Daoy (cell line): ENCODE measurements at regions not wholly inside any gene's neighbourhood (a gene's known extent, or its start where the extent isn't known, plus 50 kb on each side); places are given as distances from the start of the nearest gene placed in this dataset.
A peak's percentile ranks its signal among the peaks of the same experiment; 100 is the strongest.

Experiments
- DNase-seq: peaks from one replicate; pipeline ENCODE4 v3.0.0-alpha.2; 2015; ENCODE audit warnings: low read depth

GRCh38 chr4:170305627-170306026 is 215.9 kb upstream of the AADAT start:
- no peak for DNase-seq

- DNase-seq, result no peak
Observed at GRCh38 chr4:170281027-170281426, 191.3 kb upstream of the AADAT start.

GRCh38 chr4:170278460-170278859 is 188.7 kb upstream of the AADAT start:
- DNase-seq, result no peak

GRCh38 chr4:170274616-170275015 is 184.9 kb upstream of the AADAT start:
- no peak for DNase-seq

GRCh38 chr4:170272959-170273358 is 183.2 kb upstream of the AADAT start:
- DNase-seq, result no peak

- DNase-seq, result no peak
Observed at GRCh38 chr4:170271723-170272122, 182.0 kb upstream of the AADAT start.

GRCh38 chr4:170270628-170271027 is 180.9 kb upstream of the AADAT start:
- no peak for DNase-seq

GRCh38 chr4:170269950-170270349 is 180.2 kb upstream of the AADAT start:
- DNase-seq, result no peak

GRCh38 chr4:170259631-170260153 is 169.9 kb upstream of the AADAT start:
- DNase-seq, result peak; percentile 1

GRCh38 chr4:170256807-170257206 is 167.1 kb upstream of the AADAT start:
- no peak for DNase-seq

- DNase-seq, result no peak
Observed at GRCh38 chr4:170248576-170248975, 158.8 kb upstream of the AADAT start.

GRCh38 chr4:170248029-170248428 is 158.3 kb upstream of the AADAT start:
- no peak for DNase-seq

- DNase-seq, result no peak
Observed at GRCh38 chr4:170247596-170247995, 157.8 kb upstream of the AADAT start.

GRCh38 chr4:170243662-170244288 is 154.0 kb upstream of the AADAT start:
- DNase-seq, result no peak

- DNase-seq, result no peak
Observed at GRCh38 chr4:170242471-170242870, 152.7 kb upstream of the AADAT start.

GRCh38 chr4:170234800-170235199 is 145.0 kb upstream of the AADAT start:
- no peak for DNase-seq

- DNase-seq, result no peak
Observed at GRCh38 chr4:170231377-170231776, 141.6 kb upstream of the AADAT start.

- DNase-seq, result no peak
Observed at GRCh38 chr4:170230242-170230641, 140.5 kb upstream of the AADAT start.

- no peak for DNase-seq
Observed at GRCh38 chr4:170229006-170229405, 139.2 kb upstream of the AADAT start.

GRCh38 chr4:170227928-170228327 is 138.2 kb upstream of the AADAT start:
- no peak for DNase-seq

GRCh38 chr4:170226288-170226687 is 136.5 kb upstream of the AADAT start:
- DNase-seq, result no peak

GRCh38 chr4:170214731-170215130 is 125.0 kb upstream of the AADAT start:
- no peak for DNase-seq

GRCh38 chr4:170214101-170214500 is 124.3 kb upstream of the AADAT start:
- no peak for DNase-seq

- no peak for DNase-seq
Observed at GRCh38 chr4:170202721-170203120, 113.0 kb upstream of the AADAT start.
